HG02938 (cell line): ENCODE measurements at regions not wholly inside any gene's neighbourhood (a gene's known extent, or its start where the extent isn't known, plus 50 kb on each side); places are given as distances from the start of the nearest gene placed in this dataset.
"Not testable (repeated sequence)": the region's sequence is repeated elsewhere in the genome, so short reads cannot be mapped to it uniquely, and the experiment has no call there.

Source experiments
- ATAC-seq: cut with Tn5 transposase; IDR thresholded peaks from one replicate; pipeline ENCODE4 v1.9.1; 2021; ENCODE audit warnings: mild to moderate bottlenecking, moderate library complexity; ENCODE audit not compliant: unreplicated experiment

DNA sequence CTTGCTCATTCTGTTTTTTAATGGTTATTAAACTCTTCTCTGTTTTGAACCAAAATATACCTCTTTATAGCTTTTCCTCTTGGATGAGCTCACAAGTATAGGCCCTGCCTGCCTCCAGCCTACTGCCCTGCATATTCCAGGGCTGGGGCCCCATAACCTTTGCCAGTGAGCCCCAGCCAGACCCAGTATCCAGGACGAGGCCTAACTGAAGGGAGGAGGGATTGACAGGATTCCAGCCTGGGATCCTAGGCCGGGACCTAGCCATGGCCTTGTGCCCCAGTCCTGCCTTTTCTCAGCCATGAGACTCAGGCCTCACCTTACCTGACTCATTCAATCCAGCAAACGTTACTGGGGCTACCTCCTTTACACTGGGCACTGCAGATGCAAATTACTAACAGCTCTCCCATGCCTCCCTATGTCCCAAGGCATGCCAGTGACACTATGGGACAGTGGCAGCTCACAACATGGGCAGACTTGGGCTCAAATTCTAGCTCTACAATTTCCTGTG is 159.2 kb downstream of the DDX1 start:
- no peak for ATAC-seq

DNA sequence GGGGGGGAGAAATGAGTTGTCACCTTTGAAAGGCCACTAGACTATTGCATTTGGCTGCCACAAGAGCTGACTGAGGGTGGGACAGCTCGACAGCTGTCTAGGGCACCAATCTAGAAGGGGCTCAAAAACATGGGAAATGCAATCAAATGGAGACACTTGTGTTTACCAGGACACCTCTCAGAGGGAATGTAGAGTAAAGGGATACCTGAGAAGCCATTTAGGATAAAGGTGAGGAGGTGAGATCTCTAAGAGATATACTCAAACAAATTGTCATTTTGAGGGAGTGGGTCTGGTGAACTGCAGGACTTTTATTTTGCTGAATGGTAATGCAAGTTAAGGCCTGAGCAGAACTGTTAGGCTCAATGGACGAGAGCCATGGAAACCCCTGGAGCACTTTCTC is 159.8 kb downstream of the DDX1 start:
- ATAC-seq: no peak

DNA sequence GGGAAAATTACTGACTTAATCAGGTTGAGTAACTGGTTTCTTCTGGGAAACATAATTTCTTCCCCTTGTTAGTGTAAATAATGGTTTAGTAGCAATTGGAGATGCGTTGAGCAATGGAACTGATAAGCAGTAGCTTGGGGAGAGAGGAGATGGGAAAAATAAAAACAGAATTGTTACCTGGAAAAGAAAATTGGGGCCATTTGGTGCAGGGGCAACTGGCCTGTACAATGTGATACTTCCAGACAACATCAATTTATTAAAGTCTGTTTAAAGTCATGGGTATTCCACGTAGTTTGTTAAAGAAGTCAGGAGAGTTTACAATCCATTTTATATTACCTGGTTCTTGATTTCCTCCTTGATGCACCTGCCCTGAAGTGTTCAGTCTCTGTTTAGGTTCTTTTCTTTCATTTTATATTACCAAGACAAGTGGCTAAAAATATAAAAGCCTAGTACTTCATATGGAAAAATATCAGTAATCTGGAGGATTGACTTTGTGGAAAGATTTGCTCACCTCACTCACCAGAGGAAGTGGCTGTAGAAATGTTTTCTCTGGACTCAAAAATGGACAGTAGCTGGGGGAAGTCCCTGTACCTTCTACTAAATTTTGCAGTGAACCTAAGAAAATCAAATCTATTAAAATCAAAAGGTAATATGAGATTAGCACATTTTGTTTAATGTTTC is 161.0 kb downstream of the DDX1 start:
- ATAC-seq: no peak

- ATAC-seq: no peak
Measured at GRCh38 chr2:15753233-15753798, 161.6 kb downstream of the DDX1 start.

DNA sequence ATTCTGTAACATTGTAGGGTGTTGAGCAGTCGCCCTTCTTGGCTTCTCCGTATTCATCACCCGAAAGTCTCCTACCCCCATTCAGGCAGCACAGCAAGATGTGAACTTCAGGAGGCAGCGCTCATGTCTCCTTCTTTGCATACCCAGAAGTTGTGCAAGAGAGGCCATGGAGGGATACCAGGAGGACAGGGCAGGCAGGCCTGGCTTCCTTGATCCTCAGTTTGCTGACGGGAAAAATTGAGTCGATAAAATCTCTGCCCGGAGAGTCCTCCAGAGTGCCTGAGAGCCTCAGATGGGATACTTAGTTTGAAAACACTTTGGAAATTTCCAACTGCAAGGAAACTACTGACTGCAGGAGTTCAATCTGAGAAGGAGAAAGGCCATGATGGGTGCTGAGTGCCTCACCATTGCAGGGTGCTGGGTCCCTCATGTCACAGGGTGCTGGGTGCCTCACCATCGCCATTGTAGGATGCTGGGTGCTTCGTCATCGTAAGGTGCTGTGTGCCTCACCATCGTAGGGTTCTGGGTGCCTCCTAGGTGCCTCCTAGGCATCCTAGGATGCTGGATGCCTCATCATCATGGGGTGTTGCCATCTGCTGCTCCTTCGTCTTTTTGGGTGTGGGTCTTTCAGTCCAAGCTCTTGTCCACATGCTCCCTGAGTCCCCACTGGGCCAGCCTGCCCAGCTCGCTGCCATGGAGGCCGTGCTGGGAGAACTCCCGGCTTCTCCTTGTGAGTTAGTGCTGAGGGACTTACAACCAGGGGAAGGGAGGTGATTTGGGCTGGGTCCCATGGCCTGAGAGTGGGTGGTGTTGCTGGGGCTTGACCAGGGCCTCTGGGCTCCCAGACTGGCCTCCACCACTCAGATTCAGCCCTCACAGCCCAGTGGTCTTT is 162.4 kb downstream of the DDX1 start:
- ATAC-seq: no peak

- no peak for ATAC-seq
Measured at GRCh38 chr2:15754703-15755099, 163.0 kb downstream of the DDX1 start.

- ATAC-seq: no peak
Measured at GRCh38 chr2:15755528-15755927, 163.9 kb downstream of the DDX1 start.

DNA sequence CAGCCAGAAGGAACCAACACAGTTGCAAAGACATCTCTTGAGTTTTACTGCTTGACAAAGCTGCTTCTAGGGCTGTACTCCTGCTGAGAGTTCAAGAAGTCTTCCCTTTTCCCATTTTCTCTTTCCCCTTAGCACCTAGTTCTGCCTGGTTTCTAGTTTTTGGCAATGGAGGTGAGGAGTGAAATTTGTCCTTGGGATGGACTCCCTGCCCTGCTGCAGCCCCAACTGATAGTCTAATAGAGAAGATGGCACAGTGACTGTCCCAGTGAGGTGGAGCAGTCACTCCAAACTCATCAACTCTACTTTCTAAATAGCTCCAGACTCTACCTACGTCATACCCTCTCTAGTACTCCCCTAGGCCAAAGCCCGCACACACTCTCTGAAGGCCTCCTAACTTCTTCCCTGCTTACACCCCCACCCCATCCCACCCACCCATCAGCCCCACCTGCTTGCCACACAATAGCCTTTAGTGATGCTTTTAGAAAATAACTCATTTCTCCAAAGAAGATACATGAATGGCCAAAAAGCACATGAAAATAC is 164.4 kb downstream of the DDX1 start:
- no peak for ATAC-seq

GRCh38 chr2:15756882-15757819 is 165.5 kb downstream of the DDX1 start:
- no peak for ATAC-seq

DNA sequence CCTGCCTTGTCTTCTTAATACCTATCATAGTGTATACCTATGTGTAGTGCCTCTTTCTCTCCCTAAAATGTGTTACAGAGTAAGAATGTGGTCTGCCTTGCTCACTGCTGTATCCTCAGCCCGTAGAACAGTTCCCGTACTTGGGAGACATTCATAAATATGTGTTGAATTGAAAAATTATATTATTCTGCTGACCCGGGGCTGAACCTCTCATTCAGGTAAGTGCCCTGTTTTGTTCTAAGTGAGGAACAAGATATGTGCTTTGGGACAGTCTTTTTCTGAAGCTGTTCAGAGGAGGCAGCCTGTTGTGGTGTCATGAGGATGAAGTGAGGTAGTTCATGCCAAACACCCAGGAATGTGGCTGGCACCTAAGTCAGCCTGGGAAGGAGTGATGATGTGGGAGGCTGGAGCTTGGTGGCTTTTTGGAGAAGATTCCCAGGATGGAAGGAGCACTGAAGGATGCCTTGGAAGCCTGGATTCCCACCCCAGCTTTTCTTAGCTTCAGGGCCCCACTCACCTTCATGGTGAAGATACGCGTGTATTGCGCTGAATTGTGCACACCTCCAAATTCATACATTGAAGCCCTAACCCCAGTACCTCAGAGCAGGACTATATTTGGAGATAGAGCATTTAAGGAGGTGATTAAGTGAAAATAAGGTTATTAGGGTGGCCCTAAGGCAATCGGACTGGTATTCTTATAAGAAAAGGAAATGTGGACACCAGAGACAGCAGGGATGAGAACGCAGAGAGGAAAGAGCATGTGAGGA is 166.3 kb downstream of the DDX1 start:
- no peak for ATAC-seq

- ATAC-seq: no peak
Measured at GRCh38 chr2:15758848-15759247, 167.2 kb downstream of the DDX1 start.

- ATAC-seq: no peak
Measured at GRCh38 chr2:15759385-15759784, 167.7 kb downstream of the DDX1 start.

DNA sequence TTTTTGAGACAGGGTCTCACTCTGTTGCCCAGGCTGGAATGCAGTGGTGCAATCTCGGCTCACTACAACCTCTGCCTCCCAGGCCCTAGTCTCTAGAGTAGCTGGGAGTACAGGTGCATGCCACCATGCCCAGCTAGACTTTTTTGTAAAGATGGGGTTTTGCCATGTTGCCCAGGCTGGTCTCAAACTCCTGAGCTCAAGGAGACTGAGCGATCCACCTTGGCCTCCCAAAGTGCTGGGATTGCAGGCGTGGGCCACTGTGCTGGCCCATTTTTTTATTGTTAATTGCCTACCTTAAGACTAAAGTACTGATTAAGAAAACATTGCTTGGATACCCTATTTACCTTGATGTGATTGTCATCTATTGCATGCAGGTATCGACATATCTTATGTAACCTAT is 168.1 kb downstream of the DDX1 start:
- ATAC-seq: not testable (repeated sequence)

- no peak for ATAC-seq
Measured at GRCh38 chr2:15760232-15760910, 168.7 kb downstream of the DDX1 start.

GRCh38 chr2:15761056-15761455 is 169.4 kb downstream of the DDX1 start:
- no peak for ATAC-seq

DNA sequence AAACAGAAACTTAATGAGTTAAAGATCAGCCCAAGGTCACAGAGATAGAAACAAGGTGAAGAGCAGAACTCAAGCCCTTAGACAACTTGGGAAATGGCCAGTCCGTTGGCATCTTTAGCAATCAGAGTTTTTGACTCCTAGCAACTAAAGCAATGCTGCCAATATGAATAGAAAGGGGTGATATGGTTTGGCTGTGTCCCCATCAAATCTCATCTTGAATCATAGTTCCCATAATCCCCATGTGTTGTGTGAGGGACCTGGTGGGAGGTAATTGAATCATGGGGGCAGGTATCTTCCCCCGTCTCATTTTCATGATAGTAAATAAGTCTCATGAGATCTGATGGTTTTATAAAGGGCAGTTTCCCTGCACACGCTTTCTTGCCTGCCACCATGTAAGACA is 170.2 kb downstream of the DDX1 start:
- ATAC-seq: no peak

DNA sequence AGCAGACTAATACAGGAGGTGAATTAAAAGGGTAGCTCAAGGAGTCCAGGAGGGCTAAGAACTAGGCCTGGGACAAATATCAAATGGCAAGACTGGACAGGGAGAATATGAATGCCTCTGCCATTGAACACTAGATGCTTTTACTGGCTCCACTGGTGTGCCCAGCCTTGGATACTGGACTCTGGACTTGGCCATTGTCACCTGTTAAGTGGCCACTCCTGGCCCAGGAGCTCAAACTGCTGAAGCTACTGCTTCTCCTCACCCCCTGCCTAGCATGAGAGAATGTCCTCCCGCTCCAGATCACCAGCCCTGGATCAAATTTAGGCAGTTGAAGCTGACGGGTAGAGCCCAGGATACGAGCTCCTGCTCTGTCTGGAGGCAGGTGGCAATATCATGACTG is 170.8 kb downstream of the DDX1 start:
- ATAC-seq: no peak

GRCh38 chr2:15763106-15763821 is 171.6 kb downstream of the DDX1 start:
- no peak for ATAC-seq
